OCI-LY3 (cell line): ENCODE measurements at regions not wholly inside any gene's neighbourhood (a gene's known extent, or its start where the extent isn't known, plus 50 kb on each side); places are given as distances from the start of the nearest gene placed in this dataset.

ENCODE experiments used
- H2AFZ ChIP-seq: fragments of 200-600, 300-600 bp; shearing (Covaris generic); 2 replicates; pipeline ENCODE4 v1.6.0; 2014; ENCODE audit warnings: antibody characterized with exemption, low read depth, low read length
- H3K27ac ChIP-seq: fragments of 200-600, 300-600 bp; sonication (generic); 2 replicates; pipeline ENCODE4 v1.5.1; 2014; ENCODE audit warnings: mild to moderate bottlenecking, low read length, moderate library complexity, mixed read lengths
- H3K27me3 ChIP-seq: fragments of 200-600, 300-600 bp; sonication (generic); 2 replicates; pipeline ENCODE4 v1.6.1; 2014; ENCODE audit warnings: low read depth, low read length, mixed read lengths
- H3K36me3 ChIP-seq: fragments of 200-600, 300-600 bp; sonication (generic); replicated peaks from 2 replicates; pipeline ENCODE3; 2014; ENCODE audit warnings: low read depth, low read length, mixed read lengths
- H3K4me1 ChIP-seq: fragments of 300-600, 200-600 bp; sonication (generic); 2 replicates; pipeline ENCODE4 v1.6.1; 2014; ENCODE audit warnings: low read length, mixed read lengths
- H3K4me2 ChIP-seq: fragments of 200-600, 300-600 bp; sonication (generic); 2 replicates; pipeline ENCODE4 v1.6.1; 2014; ENCODE audit warnings: low read length, mixed read lengths
- H3K4me3 ChIP-seq: fragments of 300-600, 200-600 bp; sonication (generic); 2 replicates; pipeline ENCODE4 v1.5.1; 2014; ENCODE audit warnings: antibody characterized with exemption, mild to moderate bottlenecking, low read length, moderate library complexity
- H3K79me2 ChIP-seq: fragments of 300-600, 200-600 bp; shearing (Covaris generic); 2 replicates; pipeline ENCODE4 v1.6.1; 2014; ENCODE audit warnings: mild to moderate bottlenecking, low read length, mixed read lengths
- H3K9ac ChIP-seq: fragments of 300-600, 200-600 bp; shearing (Covaris generic); 2 replicates; pipeline ENCODE4 v1.6.0; 2014; ENCODE audit warnings: mild to moderate bottlenecking, low read length, moderate library complexity
- H3K9me3 ChIP-seq: fragments of 200-600, 300-600 bp; shearing (Covaris generic); 2 replicates; pipeline ENCODE4 v1.6.1; 2014; ENCODE audit warnings: low read length, mixed read lengths; ENCODE audit not compliant: insufficient read depth
- H4K20me1 ChIP-seq: fragments of 200-600, 300-600 bp; sonication (generic); 2 replicates; pipeline ENCODE4 v1.6.1; 2016; ENCODE audit warnings: low read length, mixed read lengths; ENCODE audit not compliant: insufficient read depth
- CTCF ChIP-seq: fragments of 200-600, 300-600 bp; sonication (generic); IDR thresholded peaks from 2 replicates; pipeline ENCODE4 v1.5.1; 2014; ENCODE audit warnings: antibody characterized with exemption, low read length, low read depth
- EZH2phosphoT487 ChIP-seq: fragments of 200-600 bp; shearing (Covaris generic); IDR thresholded peaks from 2 replicates; pipeline ENCODE4 v1.6.1; 2018; ENCODE audit warnings: antibody characterized with exemption, mixed run types, low read depth

DNA sequence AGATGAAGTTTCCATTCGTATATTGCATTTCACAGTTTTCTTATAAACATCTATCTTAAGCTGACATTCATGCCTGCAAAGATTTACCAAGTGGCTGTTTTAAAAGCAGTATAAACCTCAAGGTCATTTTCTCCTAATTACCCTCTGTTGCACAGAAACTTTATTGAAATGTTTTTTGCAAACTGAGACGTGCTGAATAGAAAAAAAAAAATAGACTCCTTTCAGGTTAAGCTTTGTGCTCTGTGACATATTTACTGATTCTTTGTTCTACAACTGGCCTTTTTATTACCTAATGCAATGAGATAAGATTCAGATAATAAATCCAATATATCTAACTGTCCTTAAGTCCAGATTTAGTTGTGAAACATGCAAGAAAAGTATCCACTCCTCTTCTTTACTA is 938.7 kb downstream of the DSC3 start:
- Histone ChIP-seq H3K4me1 (no peaks in the 10 kb centered on the region), H3K79me2 (no peaks in the 10 kb centered on the region), H3K9ac (no peak overlapping the region), H3K9me3 (no peaks in the 10 kb centered on the region), H3K36me3 (no peaks in the 10 kb centered on the region), H4K20me1 (no peaks in the 10 kb centered on the region), H3K4me3 (no peak overlapping the region), H3K27me3 (no peaks in the 10 kb centered on the region), H3K4me2 (no peak overlapping the region), H2AFZ (no peak overlapping the region), H3K27ac (no peak overlapping the region)
- no peak for TF ChIP-seq EZH2phosphoT487
- no peak for TF ChIP-seq CTCF

DNA sequence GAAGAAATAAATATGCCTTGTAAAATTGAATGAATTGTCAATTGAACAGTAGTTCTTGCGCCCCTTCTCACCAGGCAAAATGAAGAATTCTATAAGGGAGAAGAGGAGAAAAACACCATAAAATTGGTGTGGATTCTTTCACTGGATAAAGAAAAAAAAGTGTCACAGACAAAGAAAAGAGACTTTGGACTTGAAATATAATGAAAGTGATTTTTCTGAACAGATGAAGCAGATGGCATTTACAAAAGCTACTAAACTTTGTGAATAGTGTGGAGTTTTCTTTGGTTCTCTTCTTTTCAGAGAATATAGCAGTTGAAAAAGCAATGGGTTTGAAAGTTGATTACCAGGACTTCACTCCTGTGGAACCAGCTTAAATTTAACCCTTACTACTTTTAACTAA is 945.7 kb downstream of the DSC3 start:
- no peak overlapping the region for H3K4me3 ChIP-seq
- H3K4me2 ChIP-seq: no peak overlapping the region
- no peak overlapping the region for H2AFZ ChIP-seq
- H3K9ac ChIP-seq: no peak overlapping the region
- H3K27ac ChIP-seq: no peak overlapping the region
- no peaks in the 10 kb centered on the region for H3K27me3 ChIP-seq
- H3K79me2 ChIP-seq: no peaks in the 10 kb centered on the region
- TF ChIP-seq EZH2phosphoT487 (no peak), CTCF (no peak)
- no peaks in the 10 kb centered on the region for H3K9me3 ChIP-seq
- no peaks in the 10 kb centered on the region for H3K4me1 ChIP-seq
- H3K36me3 ChIP-seq: no peaks in the 10 kb centered on the region
- H4K20me1 ChIP-seq: no peaks in the 10 kb centered on the region

DNA sequence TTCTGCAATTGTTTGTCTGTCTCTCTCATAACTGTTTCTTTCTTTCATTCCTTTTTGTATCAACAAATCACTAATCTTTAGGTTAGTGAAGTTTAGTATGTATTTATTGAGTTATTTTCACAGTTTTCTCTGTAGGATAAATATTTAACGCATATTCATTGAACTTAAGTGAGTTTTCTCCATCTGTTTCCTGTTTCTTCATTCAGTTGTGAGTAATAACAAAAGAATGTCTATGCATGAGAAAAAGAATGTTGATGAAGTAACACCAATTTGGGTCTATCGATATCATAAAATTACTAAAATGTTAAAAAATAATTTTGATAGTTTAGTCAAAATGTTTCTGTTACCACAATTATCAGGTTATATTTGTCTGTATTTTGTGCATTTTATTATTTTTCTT is 948.0 kb downstream of the DSC3 start:
- H2AFZ ChIP-seq: no peak overlapping the region
- H3K4me2 ChIP-seq: no peak overlapping the region

DNA sequence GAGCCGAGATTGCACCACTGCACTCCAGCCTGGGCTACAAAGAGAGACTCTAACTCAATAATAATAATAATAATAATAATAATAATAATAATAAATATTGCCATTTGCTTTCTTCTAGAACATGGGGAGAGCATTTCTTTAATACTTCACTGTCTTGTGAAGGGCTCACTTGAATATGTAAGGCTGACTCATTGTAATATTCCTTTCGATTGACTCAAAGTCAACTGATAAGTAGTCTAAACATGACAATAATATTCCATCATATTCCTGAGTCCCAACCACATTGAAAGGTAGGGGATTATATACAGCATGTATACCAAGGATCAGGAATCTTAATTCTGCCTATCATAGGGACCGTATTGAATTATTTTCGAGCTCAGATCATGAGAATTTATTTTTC is 949.2 kb downstream of the DSC3 start:
- TF ChIP-seq EZH2phosphoT487: no peak
- no peak for TF ChIP-seq CTCF
- Histone ChIP-seq H3K27me3 (no peaks in the 10 kb centered on the region), H4K20me1 (no peaks in the 10 kb centered on the region), H3K4me1 (no peaks in the 10 kb centered on the region), H3K79me2 (no peaks in the 10 kb centered on the region), H3K4me2 (no peak overlapping the region), H3K4me3 (no peak overlapping the region), H3K9ac (no peak overlapping the region), H3K36me3 (no peaks in the 10 kb centered on the region), H3K9me3 (no peaks in the 10 kb centered on the region), H3K27ac (no peak overlapping the region), H2AFZ (no peak overlapping the region)

More for the DNA sequence above, 948.0 kb downstream of the DSC3 start:
- no peaks in the 10 kb centered on the region for H3K36me3 ChIP-seq
- no peaks in the 10 kb centered on the region for H3K27me3 ChIP-seq
- H3K9me3 ChIP-seq: no peaks in the 10 kb centered on the region
- no peaks in the 10 kb centered on the region for H3K79me2 ChIP-seq
- no peaks in the 10 kb centered on the region for H4K20me1 ChIP-seq
- H3K9ac ChIP-seq: no peak overlapping the region
- no peak for TF ChIP-seq CTCF
- no peak for TF ChIP-seq EZH2phosphoT487
- no peak overlapping the region for H3K4me3 ChIP-seq
- no peaks in the 10 kb centered on the region for H3K4me1 ChIP-seq
- H3K27ac ChIP-seq: no peak overlapping the region
